ENCODE measurements at regions not wholly inside any gene's neighbourhood (a gene's known extent, or its start where the extent isn't known, plus 50 kb on each side); places are given as distances from the start of the nearest gene placed in this dataset.
"Not testable (repeated sequence)": the region's sequence is repeated elsewhere in the genome, so short reads cannot be mapped to it uniquely, and the experiment has no call there.

GRCh38 chr1:189786761-189787160, 690.9 kb downstream of the BRINP3 start:
- no peak for DNase-seq (ENCODE audit: low read depth, low spot score)
- in situ Hi-C loops (cut with HindIII; ENCODE audit: low sequenced_read_pairs), result no loop called here
- H3K4me3 ChIP-seq (ENCODE audit: low read depth, low read length), result no peak overlapping the region
- TF ChIP-seq, protein P1, sequence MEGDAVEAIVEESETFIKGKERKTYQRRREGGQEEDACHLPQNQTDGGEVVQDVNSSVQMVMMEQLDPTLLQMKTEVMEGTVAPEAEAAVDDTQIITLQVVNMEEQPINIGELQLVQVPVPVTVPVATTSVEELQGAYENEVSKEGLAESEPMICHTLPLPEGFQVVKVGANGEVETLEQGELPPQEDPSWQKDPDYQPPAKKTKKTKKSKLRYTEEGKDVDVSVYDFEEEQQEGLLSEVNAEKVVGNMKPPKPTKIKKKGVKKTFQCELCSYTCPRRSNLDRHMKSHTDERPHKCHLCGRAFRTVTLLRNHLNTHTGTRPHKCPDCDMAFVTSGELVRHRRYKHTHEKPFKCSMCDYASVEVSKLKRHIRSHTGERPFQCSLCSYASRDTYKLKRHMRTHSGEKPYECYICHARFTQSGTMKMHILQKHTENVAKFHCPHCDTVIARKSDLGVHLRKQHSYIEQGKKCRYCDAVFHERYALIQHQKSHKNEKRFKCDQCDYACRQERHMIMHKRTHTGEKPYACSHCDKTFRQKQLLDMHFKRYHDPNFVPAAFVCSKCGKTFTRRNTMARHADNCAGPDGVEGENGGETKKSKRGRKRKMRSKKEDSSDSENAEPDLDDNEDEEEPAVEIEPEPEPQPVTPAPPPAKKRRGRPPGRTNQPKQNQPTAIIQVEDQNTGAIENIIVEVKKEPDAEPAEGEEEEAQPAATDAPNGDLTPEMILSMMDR (IDR thresholded peaks at IDR 0.05; ENCODE audit: low read depth, low read length), result no peak

- H3K4me3 ChIP-seq (ENCODE audit: low read depth, low read length), result no peak overlapping the region
- in situ Hi-C loops (cut with HindIII; ENCODE audit: low sequenced_read_pairs), result no loop called here
- TF ChIP-seq, protein P1 (IDR thresholded peaks at IDR 0.05; ENCODE audit: low read depth, low read length), result no peak
- DNase-seq (ENCODE audit: low read depth, low spot score), result peak; percentile 58
These were observed 690.5 kb downstream of the BRINP3 start for GRCh38 chr1:189787201-189787600.

DNA sequence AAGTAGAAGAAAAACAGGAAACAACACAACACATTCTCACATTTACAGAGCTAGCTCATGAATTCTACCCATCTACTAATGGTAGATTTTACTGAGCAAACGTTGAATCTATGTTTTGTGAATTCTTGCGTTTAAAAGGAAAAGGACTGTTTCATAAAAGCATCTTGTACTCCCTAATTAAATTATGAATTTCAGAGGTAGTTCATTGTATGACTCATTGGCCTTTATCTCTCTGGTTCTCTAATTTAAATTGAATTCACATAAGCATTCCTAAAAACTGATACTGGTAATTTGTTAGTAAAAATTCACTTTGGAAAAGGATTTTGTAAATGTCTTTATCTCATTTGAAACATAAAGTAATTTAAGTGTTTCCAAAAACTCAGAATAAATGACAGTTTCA, 687.3 kb downstream of the BRINP3 start:
- in situ Hi-C loops (cut with HindIII; ENCODE audit: low sequenced_read_pairs), result no loop called here
- no peak overlapping the region for H3K4me3 ChIP-seq (ENCODE audit: low read depth, low read length)
- no peak for DNase-seq (ENCODE audit: low read depth, low spot score)
- TF ChIP-seq, protein P1 (IDR thresholded peaks at IDR 0.05; ENCODE audit: low read depth, low read length), result no peak

- H3K4me3 ChIP-seq (ENCODE audit: low read depth, low read length), result no peak overlapping the region
These were observed 674.3 kb downstream of the BRINP3 start for GRCh38 chr1:189803364-189803763.

GRCh38 chr1:189804352-189804751, 673.3 kb downstream of the BRINP3 start:
- in situ Hi-C loops (cut with HindIII; ENCODE audit: low sequenced_read_pairs), result no loop called here
- H3K4me3 ChIP-seq (ENCODE audit: low read depth, low read length), result no peak overlapping the region
- TF ChIP-seq, protein P1 (IDR thresholded peaks at IDR 0.05; ENCODE audit: low read depth, low read length), result no peak
- DNase-seq (ENCODE audit: low read depth, low spot score), result no peak

More at GRCh38 chr1:189803364-189803763, 674.3 kb downstream of the BRINP3 start:
- TF ChIP-seq, protein P1 (IDR thresholded peaks at IDR 0.05; ENCODE audit: low read depth, low read length), result no peak
- in situ Hi-C loops (cut with HindIII; ENCODE audit: low sequenced_read_pairs), result no loop called here
- DNase-seq (ENCODE audit: low read depth, low spot score), result no peak

DNA sequence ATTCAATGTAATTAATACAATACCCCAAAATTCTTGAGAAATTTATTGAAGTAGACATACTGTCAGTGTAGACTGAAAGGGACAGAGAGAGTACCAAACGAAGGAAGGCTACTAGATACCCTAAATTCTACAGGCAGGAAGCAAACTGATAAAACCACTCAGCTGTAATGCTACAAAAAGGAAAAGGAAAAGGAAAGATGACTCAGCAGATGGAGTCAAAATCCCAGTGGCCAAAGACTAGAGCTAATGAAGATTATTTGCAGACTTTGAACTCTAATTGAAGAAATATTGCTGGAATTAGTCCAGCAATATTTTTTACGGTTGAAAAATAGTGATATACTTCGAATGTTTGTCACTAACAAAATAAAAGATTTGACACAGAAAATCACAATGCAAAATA, 671.9 kb downstream of the BRINP3 start:
- TF ChIP-seq, protein P1 (IDR thresholded peaks at IDR 0.05; ENCODE audit: low read depth, low read length), result no peak
- no peak for DNase-seq (ENCODE audit: low read depth, low spot score)
- no peak overlapping the region for H3K4me3 ChIP-seq (ENCODE audit: low read depth, low read length)
- in situ Hi-C loops (cut with HindIII; ENCODE audit: low sequenced_read_pairs), result no loop called here

DNA sequence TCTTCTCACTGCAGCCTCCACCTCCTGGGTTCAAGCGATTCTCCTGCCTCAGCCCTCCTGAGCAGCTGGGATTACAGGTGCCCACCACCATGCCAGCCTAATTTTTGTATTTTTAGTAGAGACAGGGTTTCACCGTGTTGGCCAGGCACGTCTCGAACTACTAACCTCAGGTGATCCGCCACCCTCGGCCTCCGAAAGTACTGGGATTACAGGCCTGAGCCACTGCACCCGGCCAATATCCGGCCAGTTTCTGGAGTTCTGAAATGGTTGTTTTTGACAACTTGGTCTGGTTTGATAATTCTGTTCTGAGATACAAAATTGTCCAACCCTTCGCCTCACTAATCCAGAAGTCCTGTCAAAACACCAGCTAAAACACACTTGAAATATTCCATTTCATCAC, 667.0 kb downstream of the BRINP3 start:
- H3K4me3 ChIP-seq (ENCODE audit: low read depth, low read length); DNase-seq (ENCODE audit: low read depth, low spot score); in situ Hi-C loops (cut with HindIII; ENCODE audit: low sequenced_read_pairs): not testable (repeated sequence)

All from astrocyte of the spinal cord (primary cell).